SK-N-SH treated with all-trans-retinoic acid at 6 μM for 48 hours (cell line): ENCODE measurements at regions not wholly inside any gene's neighbourhood (a gene's known extent, or its start where the extent isn't known, plus 50 kb on each side); places are given as distances from the start of the nearest gene placed in this dataset.

ENCODE experiments used
- ATAC-seq: fragments of 200-7000 bp; cut with Tn5 transposase; 3 replicates; pipeline ENCODE4 v1.9.1; 2020; ENCODE audit warnings: mild to moderate bottlenecking, moderate library complexity
- ARNTL ChIP-seq: fragments of 450-650 bp; formaldehyde crosslinking; IDR thresholded peaks from 2 replicates; pipeline ENCODE4 v1.5.0; 2020; ENCODE audit warnings: low read depth, mild to moderate bottlenecking, moderate library complexity, borderline replicate concordance
- BACH2 ChIP-seq: fragments of 250-450 bp; sonication (Bioruptor Pico); IDR thresholded peaks from 2 replicates; pipeline ENCODE4 v1.9.0; 2021; ENCODE audit warnings: mild to moderate bottlenecking, borderline replicate concordance
- CSDC2 ChIP-seq: fragments of 250-450 bp; sonication (Bioruptor Pico); IDR thresholded peaks from 2 replicates; pipeline ENCODE4 v1.5.0; 2020; ENCODE audit warnings: mild to moderate bottlenecking, moderate library complexity
- GLIS3 ChIP-seq: fragments of 250-450 bp; sonication (Bioruptor Pico); IDR thresholded peaks from 2 replicates; pipeline ENCODE4 v1.5.0; 2020; ENCODE audit warnings: mild to moderate bottlenecking, moderate library complexity
- ISL1 ChIP-seq: fragments of 250-450 bp; sonication (Bioruptor Pico); IDR thresholded peaks from 2 replicates; pipeline ENCODE4 v2.1.2; 2022; ENCODE audit warnings: mild to moderate bottlenecking, moderate library complexity
- OSR1 ChIP-seq: fragments of 250-450 bp; sonication (Bioruptor Pico); IDR thresholded peaks from 2 replicates; pipeline ENCODE4 v1.8.0; 2022; ENCODE audit warnings: moderate library complexity, mild to moderate bottlenecking, inconsistent platforms
- PPARA ChIP-seq: fragments of 250-450 bp; sonication (Bioruptor Pico); IDR thresholded peaks from 2 replicates; pipeline ENCODE4 v1.5.0; 2020; ENCODE audit warnings: mild to moderate bottlenecking, borderline replicate concordance
- RARB ChIP-seq: fragments of 250-450 bp; sonication (Bioruptor Pico); IDR thresholded peaks from 2 replicates; pipeline ENCODE4 v1.8.0; 2021; ENCODE audit warnings: mild to moderate bottlenecking, moderate library complexity
- SNAI2 ChIP-seq: fragments of 250-450 bp; sonication (Bioruptor Pico); IDR thresholded peaks from 2 replicates; pipeline ENCODE4 v1.5.0; 2020; ENCODE audit warnings: mild to moderate bottlenecking, moderate library complexity
- TCF4 ChIP-seq: fragments of 250-450 bp; sonication (Bioruptor Pico); IDR thresholded peaks from 2 replicates; pipeline ENCODE4 v1.8.0; 2021; ENCODE audit warnings: mild to moderate bottlenecking, moderate library complexity, borderline replicate concordance
- ZC3H10 ChIP-seq: fragments of 250-450 bp; sonication (Bioruptor Pico); IDR thresholded peaks from 2 replicates; pipeline ENCODE4 v1.5.1; 2021; ENCODE audit warnings: mild to moderate bottlenecking, moderate library complexity
- ZFP3 ChIP-seq: fragments of 250-450 bp; sonication (Bioruptor Pico); IDR thresholded peaks from 2 replicates; pipeline ENCODE4 v1.5.0; 2020; ENCODE audit warnings: mild to moderate bottlenecking, moderate library complexity
- ZFP30 ChIP-seq: fragments of 450-650 bp; formaldehyde crosslinking; IDR thresholded peaks from 2 replicates; pipeline ENCODE4 v1.5.0; 2022; ENCODE audit warnings: mild to moderate bottlenecking, moderate library complexity
- ZNF565 ChIP-seq: fragments of 450-650 bp; formaldehyde crosslinking; conservative IDR thresholded peaks from 2 replicates; pipeline ENCODE4 v1.5.0; 2020; ENCODE audit warnings: low read depth, mild to moderate bottlenecking, moderate library complexity
- ZNF8 ChIP-seq: fragments of 450-650 bp; formaldehyde crosslinking; IDR thresholded peaks from 2 replicates; pipeline ENCODE4 v1.5.0; 2020; ENCODE audit warnings: mild to moderate bottlenecking, moderate library complexity
- TF ChIP-seq, protein P1 (sequence below): fragments of 250-450 bp; sonication (Bioruptor Pico); IDR thresholded peaks from 2 replicates; pipeline ENCODE4 v1.5.0; 2020; ENCODE audit warnings: mild to moderate bottlenecking, moderate library complexity
- TF ChIP-seq, protein P2 (sequence below): fragments of 250-450 bp; sonication (Bioruptor Pico); IDR thresholded peaks from 2 replicates; pipeline ENCODE4 v1.8.0; 2020; ENCODE audit warnings: mild to moderate bottlenecking, moderate library complexity, borderline replicate concordance
- TF ChIP-seq, protein P3 (sequence below): fragments of 250-450 bp; sonication (Bioruptor Pico); IDR thresholded peaks from 2 replicates; pipeline ENCODE4 v1.8.0; 2021; ENCODE audit warnings: low read depth, mild to moderate bottlenecking, moderate library complexity, borderline replicate concordance
- TF ChIP-seq, protein P4 (sequence below): fragments of 250-450 bp; sonication (Bioruptor Pico); IDR thresholded peaks from 2 replicates; pipeline ENCODE4 v1.5.1; 2021; ENCODE audit warnings: mild to moderate bottlenecking, moderate library complexity

DNA sequence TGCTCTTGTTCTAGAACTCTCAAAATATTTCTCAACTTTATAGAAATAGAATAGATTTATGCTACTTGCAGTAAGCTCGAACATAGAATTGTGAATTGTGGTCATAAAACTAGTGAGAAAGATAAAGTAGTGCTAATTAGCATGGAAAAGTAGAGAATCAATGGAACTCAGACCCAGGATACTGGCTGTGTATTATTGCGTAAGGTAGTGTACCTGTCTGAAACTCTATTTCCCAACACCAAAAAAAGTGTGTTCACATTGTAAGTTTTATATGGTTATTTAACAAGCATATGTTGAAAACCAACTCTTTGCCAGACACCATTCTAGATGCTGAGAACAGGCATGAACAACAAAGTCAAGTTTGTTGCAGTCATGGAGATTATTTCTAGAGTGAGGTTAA, 720.5 kb upstream of the ATXN7L3B start:
- no peak for ATAC-seq

DNA sequence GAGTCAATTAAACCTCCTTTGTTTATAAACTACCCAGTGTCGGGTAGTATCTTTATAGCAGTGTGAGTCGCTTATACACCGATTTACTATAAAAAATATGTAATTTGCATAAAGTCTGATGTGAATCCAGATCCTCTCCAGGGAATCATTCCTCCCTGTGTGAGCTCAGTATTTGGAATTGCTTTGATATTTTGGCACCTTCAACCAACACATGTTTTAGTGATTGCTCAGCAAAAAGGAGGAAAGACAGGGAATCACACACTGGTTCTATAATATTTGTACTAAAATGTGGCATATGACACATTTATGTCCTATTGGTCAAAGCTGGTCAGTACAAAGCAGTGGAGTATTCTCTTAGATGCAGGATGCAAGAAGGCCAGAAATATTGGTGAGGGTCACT, 703.9 kb upstream of the ATXN7L3B start:
- ATAC-seq = no peak
- TF ChIP-seq ZNF8 (CRISPR knock-in tag) (no peak), ZFP3 (no peak), ZFP30 (no peak)

More for the DNA sequence above, 720.5 kb upstream of the ATXN7L3B start:
- TF ChIP-seq, protein P1, sequence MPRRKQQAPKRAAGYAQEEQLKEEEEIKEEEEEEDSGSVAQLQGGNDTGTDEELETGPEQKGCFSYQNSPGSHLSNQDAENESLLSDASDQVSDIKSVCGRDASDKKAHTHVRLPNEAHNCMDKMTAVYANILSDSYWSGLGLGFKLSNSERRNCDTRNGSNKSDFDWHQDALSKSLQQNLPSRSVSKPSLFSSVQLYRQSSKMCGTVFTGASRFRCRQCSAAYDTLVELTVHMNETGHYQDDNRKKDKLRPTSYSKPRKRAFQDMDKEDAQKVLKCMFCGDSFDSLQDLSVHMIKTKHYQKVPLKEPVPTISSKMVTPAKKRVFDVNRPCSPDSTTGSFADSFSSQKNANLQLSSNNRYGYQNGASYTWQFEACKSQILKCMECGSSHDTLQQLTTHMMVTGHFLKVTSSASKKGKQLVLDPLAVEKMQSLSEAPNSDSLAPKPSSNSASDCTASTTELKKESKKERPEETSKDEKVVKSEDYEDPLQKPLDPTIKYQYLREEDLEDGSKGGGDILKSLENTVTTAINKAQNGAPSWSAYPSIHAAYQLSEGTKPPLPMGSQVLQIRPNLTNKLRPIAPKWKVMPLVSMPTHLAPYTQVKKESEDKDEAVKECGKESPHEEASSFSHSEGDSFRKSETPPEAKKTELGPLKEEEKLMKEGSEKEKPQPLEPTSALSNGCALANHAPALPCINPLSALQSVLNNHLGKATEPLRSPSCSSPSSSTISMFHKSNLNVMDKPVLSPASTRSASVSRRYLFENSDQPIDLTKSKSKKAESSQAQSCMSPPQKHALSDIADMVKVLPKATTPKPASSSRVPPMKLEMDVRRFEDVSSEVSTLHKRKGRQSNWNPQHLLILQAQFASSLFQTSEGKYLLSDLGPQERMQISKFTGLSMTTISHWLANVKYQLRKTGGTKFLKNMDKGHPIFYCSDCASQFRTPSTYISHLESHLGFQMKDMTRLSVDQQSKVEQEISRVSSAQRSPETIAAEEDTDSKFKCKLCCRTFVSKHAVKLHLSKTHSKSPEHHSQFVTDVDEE = no peak
- TF ChIP-seq ZFP30 = no peak
- TF ChIP-seq ZC3H10 (CRISPR knock-in tag) = no peak
- TF ChIP-seq, protein P2, sequence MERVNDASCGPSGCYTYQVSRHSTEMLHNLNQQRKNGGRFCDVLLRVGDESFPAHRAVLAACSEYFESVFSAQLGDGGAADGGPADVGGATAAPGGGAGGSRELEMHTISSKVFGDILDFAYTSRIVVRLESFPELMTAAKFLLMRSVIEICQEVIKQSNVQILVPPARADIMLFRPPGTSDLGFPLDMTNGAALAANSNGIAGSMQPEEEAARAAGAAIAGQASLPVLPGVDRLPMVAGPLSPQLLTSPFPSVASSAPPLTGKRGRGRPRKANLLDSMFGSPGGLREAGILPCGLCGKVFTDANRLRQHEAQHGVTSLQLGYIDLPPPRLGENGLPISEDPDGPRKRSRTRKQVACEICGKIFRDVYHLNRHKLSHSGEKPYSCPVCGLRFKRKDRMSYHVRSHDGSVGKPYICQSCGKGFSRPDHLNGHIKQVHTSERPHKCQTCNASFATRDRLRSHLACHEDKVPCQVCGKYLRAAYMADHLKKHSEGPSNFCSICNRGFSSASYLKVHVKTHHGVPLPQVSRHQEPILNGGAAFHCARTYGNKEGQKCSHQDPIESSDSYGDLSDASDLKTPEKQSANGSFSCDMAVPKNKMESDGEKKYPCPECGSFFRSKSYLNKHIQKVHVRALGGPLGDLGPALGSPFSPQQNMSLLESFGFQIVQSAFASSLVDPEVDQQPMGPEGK = no peak
- TF ChIP-seq, protein P3, sequence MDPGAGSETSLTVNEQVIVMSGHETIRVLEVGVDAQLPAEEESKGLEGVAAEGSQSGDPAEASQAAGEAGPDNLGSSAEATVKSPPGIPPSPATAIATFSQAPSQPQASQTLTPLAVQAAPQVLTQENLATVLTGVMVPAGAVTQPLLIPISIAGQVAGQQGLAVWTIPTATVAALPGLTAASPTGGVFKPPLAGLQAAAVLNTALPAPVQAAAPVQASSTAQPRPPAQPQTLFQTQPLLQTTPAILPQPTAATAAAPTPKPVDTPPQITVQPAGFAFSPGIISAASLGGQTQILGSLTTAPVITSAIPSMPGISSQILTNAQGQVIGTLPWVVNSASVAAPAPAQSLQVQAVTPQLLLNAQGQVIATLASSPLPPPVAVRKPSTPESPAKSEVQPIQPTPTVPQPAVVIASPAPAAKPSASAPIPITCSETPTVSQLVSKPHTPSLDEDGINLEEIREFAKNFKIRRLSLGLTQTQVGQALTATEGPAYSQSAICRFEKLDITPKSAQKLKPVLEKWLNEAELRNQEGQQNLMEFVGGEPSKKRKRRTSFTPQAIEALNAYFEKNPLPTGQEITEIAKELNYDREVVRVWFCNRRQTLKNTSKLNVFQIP (CRISPR knock-in tag) = no peak
- TF ChIP-seq ZNF565 = no peak
- TF ChIP-seq PPARA (CRISPR knock-in tag) = no peak
- TF ChIP-seq GLIS3 (CRISPR knock-in tag) = no peak
- TF ChIP-seq ARNTL (CRISPR knock-in tag) = no peak
- TF ChIP-seq BACH2 (CRISPR knock-in tag) = no peak
- TF ChIP-seq RARB (CRISPR knock-in tag) = no peak
- TF ChIP-seq SNAI2 = no peak
- no peak for TF ChIP-seq TCF4 (CRISPR knock-in tag)
- no peak for TF ChIP-seq CSDC2 (CRISPR knock-in tag)
- no peak for TF ChIP-seq ZNF8 (CRISPR knock-in tag)
- TF ChIP-seq, protein P4, sequence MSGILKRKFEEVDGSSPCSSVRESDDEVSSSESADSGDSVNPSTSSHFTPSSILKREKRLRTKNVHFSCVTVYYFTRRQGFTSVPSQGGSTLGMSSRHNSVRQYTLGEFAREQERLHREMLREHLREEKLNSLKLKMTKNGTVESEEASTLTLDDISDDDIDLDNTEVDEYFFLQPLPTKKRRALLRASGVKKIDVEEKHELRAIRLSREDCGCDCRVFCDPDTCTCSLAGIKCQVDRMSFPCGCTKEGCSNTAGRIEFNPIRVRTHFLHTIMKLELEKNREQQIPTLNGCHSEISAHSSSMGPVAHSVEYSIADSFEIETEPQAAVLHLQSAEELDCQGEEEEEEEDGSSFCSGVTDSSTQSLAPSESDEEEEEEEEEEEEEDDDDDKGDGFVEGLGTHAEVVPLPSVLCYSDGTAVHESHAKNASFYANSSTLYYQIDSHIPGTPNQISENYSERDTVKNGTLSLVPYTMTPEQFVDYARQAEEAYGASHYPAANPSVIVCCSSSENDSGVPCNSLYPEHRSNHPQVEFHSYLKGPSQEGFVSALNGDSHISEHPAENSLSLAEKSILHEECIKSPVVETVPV (CRISPR knock-in tag) = no peak

DNA sequence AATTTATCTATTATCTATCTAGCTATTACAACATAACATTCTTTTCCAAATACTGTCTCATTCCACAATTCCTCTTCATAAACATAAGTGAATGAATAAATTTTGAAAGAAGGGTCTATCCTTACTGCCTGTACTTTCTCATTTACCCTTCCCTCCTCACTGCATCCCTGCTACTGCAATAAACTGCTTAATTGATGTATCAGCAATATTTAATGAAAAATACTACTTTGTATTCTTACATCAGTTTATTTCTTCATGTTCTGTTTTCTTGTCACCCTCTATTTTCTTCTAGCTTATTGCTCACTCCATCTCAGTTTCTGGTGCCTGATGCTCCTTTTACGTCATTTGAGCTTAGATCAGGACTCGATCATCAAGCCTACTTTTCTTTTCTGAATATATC, 695.7 kb upstream of the ATXN7L3B start:
- TF ChIP-seq BACH2 (CRISPR knock-in tag) = no peak
- TF ChIP-seq OSR1 = no peak
- no peak for TF ChIP-seq RARB (CRISPR knock-in tag)
- TF ChIP-seq, protein P1 = no peak
- no peak for ATAC-seq

DNA sequence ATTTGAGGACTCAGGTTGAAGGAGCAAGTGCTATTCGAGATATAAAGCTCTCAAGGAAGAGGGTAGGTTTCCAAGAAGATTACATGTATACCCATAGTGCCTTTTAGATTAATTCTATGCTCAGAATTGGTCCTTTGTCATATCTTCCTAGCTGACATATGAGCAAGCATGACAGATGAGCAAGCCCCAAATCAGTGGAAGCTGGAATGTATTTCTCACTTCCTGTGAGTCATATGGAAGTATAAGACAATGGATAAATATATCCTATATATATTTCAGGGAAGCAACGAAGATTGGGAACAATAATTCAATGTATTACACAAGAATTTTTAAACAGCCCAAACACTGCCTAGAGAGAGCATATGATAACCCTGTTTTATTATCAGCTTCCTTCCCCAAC, 674.1 kb upstream of the ATXN7L3B start:
- TF ChIP-seq ZNF565 (no peak), ISL1 (CRISPR knock-in tag) (no peak)
- no peak for ATAC-seq
